ENCODE measurements at regions not wholly inside any gene's neighbourhood (a gene's known extent, or its start where the extent isn't known, plus 50 kb on each side); places are given as distances from the start of the nearest gene placed in this dataset.
"Not testable (repeated sequence)": the region's sequence is repeated elsewhere in the genome, so short reads cannot be mapped to it uniquely, and the experiment has no call there.

- not testable (repeated sequence) for ATAC-seq; H3K9me3 ChIP-seq (ENCODE audit: control insufficient read depth, low read length, poor library complexity, severe bottlenecking); H3K36me3 Mint-ChIP-seq (ENCODE audit: low read depth); H3K4me1 Mint-ChIP-seq; H3K27me3 Mint-ChIP-seq; H3K27ac Mint-ChIP-seq; DNase-seq; H3K4me3 Mint-ChIP-seq
These were observed 2742.7 kb downstream of the ARAP2 start for GRCh38 chr4:33501587-33501986.

- no peaks in the 10 kb centered on the region for H3K27me3 Mint-ChIP-seq
- no peak overlapping the region for H3K27ac Mint-ChIP-seq
- DNase-seq (no peak), ATAC-seq (no peak)
- no peaks in the 10 kb centered on the region for H3K4me1 Mint-ChIP-seq
- H3K9me3 ChIP-seq (ENCODE audit: control insufficient read depth, low read length, poor library complexity, severe bottlenecking) = no peaks in the 10 kb centered on the region
- H3K36me3 Mint-ChIP-seq (ENCODE audit: low read depth) = no peaks in the 10 kb centered on the region
- H3K4me3 Mint-ChIP-seq = no peak overlapping the region
These were observed 2731.9 kb downstream of the ARAP2 start for GRCh38 chr4:33512397-33512796.

GRCh38 chr4:33518856-33519255 is 2725.5 kb downstream of the ARAP2 start:
- H3K27ac Mint-ChIP-seq = no peak overlapping the region
- no peaks in the 10 kb centered on the region for H3K27me3 Mint-ChIP-seq
- ATAC-seq (no peak), DNase-seq (no peak)
- no peaks in the 10 kb centered on the region for H3K4me1 Mint-ChIP-seq
- no peak overlapping the region for H3K4me3 Mint-ChIP-seq
- no peaks in the 10 kb centered on the region for H3K36me3 Mint-ChIP-seq (ENCODE audit: low read depth)
- H3K9me3 ChIP-seq (ENCODE audit: control insufficient read depth, low read length, poor library complexity, severe bottlenecking) = no peaks in the 10 kb centered on the region

- no peak overlapping the region for H3K4me3 Mint-ChIP-seq
- no peaks in the 10 kb centered on the region for H3K27me3 Mint-ChIP-seq
- no peaks in the 10 kb centered on the region for H3K4me1 Mint-ChIP-seq
- no peak overlapping the region for H3K27ac Mint-ChIP-seq
- no peaks in the 10 kb centered on the region for H3K9me3 ChIP-seq (ENCODE audit: control insufficient read depth, low read length, poor library complexity, severe bottlenecking)
- ATAC-seq = no peak
- no peaks in the 10 kb centered on the region for H3K36me3 Mint-ChIP-seq (ENCODE audit: low read depth)
- no peak for DNase-seq
These were observed 2711.5 kb downstream of the ARAP2 start for GRCh38 chr4:33532821-33533220.

GRCh38 chr4:33536898-33537297 is 2707.4 kb downstream of the ARAP2 start:
- no peak for DNase-seq
- Mint-ChIP-seq H3K4me3 (no peak overlapping the region), H3K27me3 (no peaks in the 10 kb centered on the region), H3K4me1 (no peaks in the 10 kb centered on the region), H3K36me3 (ENCODE audit: low read depth) (no peaks in the 10 kb centered on the region), H3K27ac (no peak overlapping the region)
- no peak for ATAC-seq
- no peaks in the 10 kb centered on the region for H3K9me3 ChIP-seq (ENCODE audit: control insufficient read depth, low read length, poor library complexity, severe bottlenecking)

- H3K9me3 ChIP-seq (ENCODE audit: control insufficient read depth, low read length, poor library complexity, severe bottlenecking) = no peaks in the 10 kb centered on the region
- Mint-ChIP-seq H3K4me3 (no peak overlapping the region), H3K27ac (no peak overlapping the region)
These were observed 2706.8 kb downstream of the ARAP2 start for GRCh38 chr4:33537527-33537926.

GRCh38 chr4:33543941-33544450 is 2700.3 kb downstream of the ARAP2 start:
- Mint-ChIP-seq H3K4me1 (no peaks in the 10 kb centered on the region), H3K36me3 (ENCODE audit: low read depth) (no peaks in the 10 kb centered on the region), H3K27ac (no peak overlapping the region), H3K27me3 (no peaks in the 10 kb centered on the region), H3K4me3 (no peak overlapping the region)
- no peaks in the 10 kb centered on the region for H3K9me3 ChIP-seq (ENCODE audit: control insufficient read depth, low read length, poor library complexity, severe bottlenecking)
- no peak for DNase-seq
- ATAC-seq = no peak

More at GRCh38 chr4:33537527-33537926, 2706.8 kb downstream of the ARAP2 start:
- Mint-ChIP-seq H3K36me3 (ENCODE audit: low read depth) (no peaks in the 10 kb centered on the region), H3K4me1 (no peaks in the 10 kb centered on the region), H3K27me3 (no peaks in the 10 kb centered on the region)
- DNase-seq (no peak), ATAC-seq (no peak)

GRCh38 chr4:33551244-33551643 is 2693.1 kb downstream of the ARAP2 start:
- no peaks in the 10 kb centered on the region for H3K9me3 ChIP-seq (ENCODE audit: control insufficient read depth, low read length, poor library complexity, severe bottlenecking)
- ATAC-seq (no peak), DNase-seq (no peak)
- no peak overlapping the region for H3K27ac Mint-ChIP-seq
- no peaks in the 10 kb centered on the region for H3K36me3 Mint-ChIP-seq (ENCODE audit: low read depth)
- no peaks in the 10 kb centered on the region for H3K27me3 Mint-ChIP-seq
- H3K4me1 Mint-ChIP-seq = no peaks in the 10 kb centered on the region
- H3K4me3 Mint-ChIP-seq = no peak overlapping the region

GRCh38 chr4:33561259-33561658 is 2683.1 kb downstream of the ARAP2 start:
- DNase-seq (no peak), ATAC-seq (no peak)
- Mint-ChIP-seq H3K27ac (no peak overlapping the region), H3K36me3 (ENCODE audit: low read depth) (no peaks in the 10 kb centered on the region), H3K27me3 (no peaks in the 10 kb centered on the region), H3K4me3 (no peak overlapping the region), H3K4me1 (no peaks in the 10 kb centered on the region)
- no peaks in the 10 kb centered on the region for H3K9me3 ChIP-seq (ENCODE audit: control insufficient read depth, low read length, poor library complexity, severe bottlenecking)

- DNase-seq (no peak), ATAC-seq (no peak)
- H3K36me3 Mint-ChIP-seq (ENCODE audit: low read depth) = no peaks in the 10 kb centered on the region
- no peaks in the 10 kb centered on the region for H3K27me3 Mint-ChIP-seq
- no peaks in the 10 kb centered on the region for H3K9me3 ChIP-seq (ENCODE audit: control insufficient read depth, low read length, poor library complexity, severe bottlenecking)
- H3K27ac Mint-ChIP-seq = no peak overlapping the region
- no peaks in the 10 kb centered on the region for H3K4me1 Mint-ChIP-seq
- H3K4me3 Mint-ChIP-seq = no peak overlapping the region
These were observed 2677.7 kb downstream of the ARAP2 start for GRCh38 chr4:33566649-33567048.

GRCh38 chr4:33577791-33578190 is 2666.5 kb downstream of the ARAP2 start:
- peaks cover 6% of the 10 kb centered on the region for H3K9me3 ChIP-seq (ENCODE audit: control insufficient read depth, low read length, poor library complexity, severe bottlenecking)
- H3K4me3 Mint-ChIP-seq = no peak overlapping the region
- ATAC-seq (no peak), DNase-seq (no peak)
- H3K27me3 Mint-ChIP-seq = no peaks in the 10 kb centered on the region
- no peak overlapping the region for H3K27ac Mint-ChIP-seq
- no peaks in the 10 kb centered on the region for H3K4me1 Mint-ChIP-seq
- H3K36me3 Mint-ChIP-seq (ENCODE audit: low read depth) = no peaks in the 10 kb centered on the region

- Mint-ChIP-seq H3K4me3 (no peak overlapping the region), H3K4me1 (no peaks in the 10 kb centered on the region), H3K36me3 (ENCODE audit: low read depth) (no peaks in the 10 kb centered on the region), H3K27me3 (no peaks in the 10 kb centered on the region), H3K27ac (no peak overlapping the region)
- ATAC-seq (no peak), DNase-seq (no peak)
- H3K9me3 ChIP-seq (ENCODE audit: control insufficient read depth, low read length, poor library complexity, severe bottlenecking) = peaks cover 6% of the 10 kb centered on the region
These were observed 2664.4 kb downstream of the ARAP2 start for GRCh38 chr4:33579951-33580350.

- no peak for ATAC-seq
- no peaks in the 10 kb centered on the region for H3K4me1 Mint-ChIP-seq
- no peaks in the 10 kb centered on the region for H3K27me3 Mint-ChIP-seq
- DNase-seq = no peak
- H3K36me3 Mint-ChIP-seq (ENCODE audit: low read depth) = no peaks in the 10 kb centered on the region
- H3K9me3 ChIP-seq (ENCODE audit: control insufficient read depth, low read length, poor library complexity, severe bottlenecking) = no peaks in the 10 kb centered on the region
- H3K4me3 Mint-ChIP-seq = no peak overlapping the region
- H3K27ac Mint-ChIP-seq = no peak overlapping the region
These were observed 2651.6 kb downstream of the ARAP2 start for GRCh38 chr4:33592701-33593100.

- H3K36me3 Mint-ChIP-seq (ENCODE audit: low read depth) = no peaks in the 10 kb centered on the region
- H3K4me3 Mint-ChIP-seq = no peak overlapping the region
- no peaks in the 10 kb centered on the region for H3K4me1 Mint-ChIP-seq
- H3K9me3 ChIP-seq (ENCODE audit: control insufficient read depth, low read length, poor library complexity, severe bottlenecking) = no peaks in the 10 kb centered on the region
- no peak overlapping the region for H3K27ac Mint-ChIP-seq
- DNase-seq = no peak
- no peak for ATAC-seq
- no peaks in the 10 kb centered on the region for H3K27me3 Mint-ChIP-seq
These were observed 2637.4 kb downstream of the ARAP2 start for GRCh38 chr4:33606951-33607350.

Measured in T-helper 17 cell (primary cell).